GM12878 (cell line): ENCODE measurements at regions not wholly inside any gene's neighbourhood (a gene's known extent, or its start where the extent isn't known, plus 50 kb on each side); places are given as distances from the start of the nearest gene placed in this dataset.

Source experiments
- ATAC-seq: fragments of 200-7000 bp; cut with Tn5 transposase; 3 replicates; pipeline ENCODE4 v1.9.1; 2020; ENCODE audit warnings: mild to moderate bottlenecking, moderate library complexity
- BruUV-seq: library from RNA; stranded (reverse); fragments of 400-500 nt; replicated peaks from 2 replicates; lab custom pipeline; 2021; lab: Mats Ljungman, UMichigan
- CTCF ChIA-PET: fragments of 300-600 bp; sonication (Branson Sonifier 250); formaldehyde crosslinking; extraction: SDS; loops from one replicate; lab custom pipeline; 2021; ENCODE audit warnings: inconsistent platforms; lab: Yijun Ruan, JAX
- POLR2A ChIA-PET: fragments of 350-600 bp; formaldehyde crosslinking; extraction: SDS; loops from one replicate; lab custom pipeline; 2021; ENCODE audit warnings: inconsistent platforms; lab: Charles Lee
- RAD21 ChIA-PET: fragments of 300-600 bp; sonication (Branson Sonifier 250); formaldehyde crosslinking; loops from one replicate; lab custom pipeline; 2023; ENCODE audit warnings: antibody characterized with exemption; ENCODE audit not compliant: unreplicated experiment; lab: Charles Lee
- SMC1A ChIA-PET: fragments of 300-600 bp; sonication (Branson Sonifier 250); formaldehyde crosslinking; loops from one replicate; lab custom pipeline; 2023; ENCODE audit not compliant: unreplicated experiment, uncharacterized antibody; lab: Charles Lee
- DNase-seq: peaks from one replicate; pipeline ENCODE4 v3.0.0-alpha.2; 2011; ENCODE audit warnings: low read depth, low spot score
- FAIRE-seq: peaks from 3 replicates; lab custom pipeline; 2011; peaks lifted over from hg19 to GRCh38; lab: Jason Lieb, UNC
- H2AFZ ChIP-seq: 2 replicates; pipeline ENCODE4 v1.6.0; 2011; ENCODE audit warnings: low read depth, low read length, control low read depth; ENCODE audit not compliant: control insufficient read depth
- H3K27ac ChIP-seq: 2 replicates; pipeline ENCODE4 v1.5.1; 2011; ENCODE audit warnings: control low read depth; ENCODE audit not compliant: control insufficient read depth, insufficient read depth
- H3K27me3 ChIP-seq, 2 experiments: replicated peaks in 1 of 2; 2 replicates each; pipeline versions ENCODE4 v1.6.0 to v1.6.1; 2011; ENCODE audit warnings: low read length in 1 of 2; ENCODE audit not compliant: control insufficient read depth in 2 of 2, insufficient read depth in 2 of 2
- H3K36me3 ChIP-seq, 2 experiments: 2 replicates each; pipeline ENCODE4 v1.5.1; 2011; ENCODE audit warnings: low read length in 1 of 2; ENCODE audit not compliant: control insufficient read depth in 2 of 2, insufficient read depth in 2 of 2
- H3K4me1 ChIP-seq: 2 replicates; pipeline ENCODE4 v1.6.1; 2011; ENCODE audit warnings: mild to moderate bottlenecking, low read length, moderate library complexity, mixed read lengths; ENCODE audit not compliant: control insufficient read depth, insufficient read depth
- H3K4me2 ChIP-seq: 2 replicates; pipeline ENCODE4 v1.6.0; 2011; ENCODE audit warnings: control low read depth; ENCODE audit not compliant: control insufficient read depth, insufficient read depth
- H3K4me3 ChIP-seq: fragments of 200-600 bp; sonication (generic); 2 replicates; pipeline ENCODE4 v1.5.1; 2016
- H3K79me2 ChIP-seq: 2 replicates; pipeline ENCODE4 v1.6.0; 2011; ENCODE audit warnings: low read length; ENCODE audit not compliant: control insufficient read depth, insufficient read depth
- H3K9ac ChIP-seq: 2 replicates; pipeline ENCODE4 v1.8.0; 2011; ENCODE audit warnings: low read length, control low read depth, mixed read lengths; ENCODE audit not compliant: control insufficient read depth, insufficient read depth
- H3K9me3 ChIP-seq: replicated peaks from 3 replicates; pipeline ENCODE4 v1.5.1; 2011; ENCODE audit warnings: mild to moderate bottlenecking, low read length; ENCODE audit not compliant: control insufficient read depth, insufficient read depth
- H4K20me1 ChIP-seq: 2 replicates; pipeline ENCODE4 v1.6.0; 2011; ENCODE audit not compliant: control insufficient read depth, insufficient read depth
- FOXK2 ChIP-seq: fragments of 450-650 bp; IDR thresholded peaks from 2 replicates; pipeline ENCODE4 v1.6.1; 2017; ENCODE audit warnings: mild to moderate bottlenecking, moderate library complexity
- IKZF1 ChIP-seq: fragments of 450-650 bp; conservative IDR thresholded peaks from 2 replicates; pipeline ENCODE4 v1.6.1; 2017; ENCODE audit warnings: antibody characterized with exemption, mild to moderate bottlenecking
- MEF2A ChIP-seq: IDR thresholded peaks from 2 replicates; pipeline ENCODE4 v1.6.1; 2011; ENCODE audit warnings: low read depth, mild to moderate bottlenecking, low read length, moderate library complexity; ENCODE audit not compliant: insufficient read depth
- MTA3 ChIP-seq: IDR thresholded peaks from 2 replicates; pipeline ENCODE4 v1.6.1; 2012; ENCODE audit warnings: low read length, inconsistent platforms, borderline replicate concordance
- MYB ChIP-seq: fragments of 150-350 bp; IDR thresholded peaks from 2 replicates; pipeline ENCODE4 v1.6.1; 2014; ENCODE audit warnings: mild to moderate bottlenecking, low read depth, low read length, borderline replicate concordance
- MYC ChIP-seq: IDR thresholded peaks from 2 replicates; pipeline ENCODE4 v1.6.1; 2011; ENCODE audit warnings: mild to moderate bottlenecking, low read length, moderate library complexity, inconsistent platforms; ENCODE audit not compliant: insufficient read depth, insufficient replicate concordance, insufficient read length, severe bottlenecking
- SPI1 ChIP-seq: IDR thresholded peaks from 2 replicates; pipeline ENCODE4 v1.6.1; 2011; ENCODE audit warnings: low read depth, mild to moderate bottlenecking, low read length, moderate library complexity, borderline replicate concordance; ENCODE audit not compliant: insufficient read depth
- USF1 ChIP-seq: IDR thresholded peaks from 2 replicates; pipeline ENCODE4 v1.6.1; 2011; ENCODE audit warnings: borderline replicate concordance, low read depth, mild to moderate bottlenecking, moderate library complexity, mixed read lengths, low read length; ENCODE audit not compliant: insufficient read depth; ENCODE audit errors: extremely low read length
- YY1 ChIP-seq: IDR thresholded peaks from 2 replicates; pipeline ENCODE4 v1.6.1; 2011; ENCODE audit warnings: low read depth, mild to moderate bottlenecking, low read length
- ZNF217 ChIP-seq: fragments of 450-650 bp; IDR thresholded peaks from 2 replicates; pipeline ENCODE4 v1.6.1; 2017; ENCODE audit warnings: antibody characterized with exemption, mild to moderate bottlenecking
- WGBS: methylation state at CpG from one replicate; pipeline ENCODE4 v1.1.6; 2016; ENCODE audit warnings: low lambda C conversion rate; ENCODE audit not compliant: insufficient replicate concordance, insufficient coverage; ENCODE audit errors: missing lambda C conversion rate; 5-methylcytosine and 5-hydroxymethylcytosine counted together
- in situ Hi-C: fragments of 300-500 bp; cut with MboI; formaldehyde crosslinking; loops from 9 replicates; pipeline ENCODE4 v1.14.3; 2018; ENCODE audit warnings: mixed read lengths
- intact Hi-C: fragments of 100-400 bp; cut with micrococcal nuclease; formaldehyde crosslinking; loops from one replicate; pipeline ENCODE4 v1.14.2; 2022; ENCODE audit not compliant: unreplicated experiment
- TF ChIP-seq, protein P1 (sequence below): fragments of 450-650 bp; IDR thresholded peaks from 2 replicates; pipeline ENCODE4 v1.6.1; 2016; ENCODE audit warnings: mild to moderate bottlenecking, moderate library complexity, borderline replicate concordance
- TF ChIP-seq, protein P2 (sequence below): IDR thresholded peaks from 2 replicates; pipeline ENCODE4 v1.6.1; 2012; ENCODE audit warnings: low read depth, low read length, improper control_type of control experiment
- TF ChIP-seq, protein P3 (sequence below): fragments of 450-650 bp; IDR thresholded peaks from 2 replicates; pipeline ENCODE4 v1.6.1; 2018; ENCODE audit warnings: mild to moderate bottlenecking, low read depth, moderate library complexity; ENCODE audit not compliant: partially characterized antibody

DNA sequence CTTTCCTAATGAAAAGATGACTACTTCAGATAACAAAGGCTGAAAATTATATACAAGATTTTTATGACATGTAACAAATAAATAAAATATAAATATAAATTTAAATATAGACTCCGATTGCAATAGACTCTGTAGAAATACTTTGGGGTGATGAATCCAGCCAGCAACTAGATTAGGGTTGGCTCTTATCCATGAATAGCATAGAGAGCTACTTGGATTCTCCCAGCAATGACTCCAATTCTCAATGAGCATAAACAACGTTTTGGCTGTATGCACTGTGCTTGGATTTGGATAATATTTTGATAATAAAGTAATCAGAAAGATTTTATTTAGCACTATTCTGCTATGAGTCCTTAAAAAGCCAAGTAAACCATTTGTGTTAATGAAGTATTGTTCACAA, 58.0 kb upstream of the LRFN5 start (continued):
- TF ChIP-seq USF1 = no peak
- TF ChIP-seq MYB = no peak
- no peak for TF ChIP-seq SPI1
- no peak for TF ChIP-seq FOXK2
- TF ChIP-seq MYC = no peak
- TF ChIP-seq ZNF217 = no peak

GRCh38 chr14:41541333-41541732, 65.3 kb upstream of the LRFN5 start:
- intact Hi-C loops = no loop called here
- BruUV-seq = no TSS peak
- in situ Hi-C loops = no loop called here
- H4K20me1 ChIP-seq = no peaks in the 10 kb centered on the region
- no peaks in the 10 kb centered on the region for H3K36me3 ChIP-seq
- RAD21 ChIA-PET = no interaction called here
- ATAC-seq (no peak), DNase-seq (no peak), FAIRE-seq (no peak)
- H3K79me2 ChIP-seq = no peaks in the 10 kb centered on the region
- no peak overlapping the region for H3K27ac ChIP-seq
- WGBS = 25% methylated on average over 3 of the region's 3 CpGs
- H2AFZ ChIP-seq = no peak overlapping the region
- SMC1A ChIA-PET = no interaction called here
- no peak overlapping the region for H3K4me3 ChIP-seq
- no peak overlapping the region for H3K4me2 ChIP-seq
- no peaks in the 10 kb centered on the region for H3K27me3 ChIP-seq
- no peak overlapping the region for H3K9ac ChIP-seq
- no peaks in the 10 kb centered on the region for H3K4me1 ChIP-seq
- H3K9me3 ChIP-seq = no peaks in the 10 kb centered on the region
- POLR2A ChIA-PET = no interaction called here
- CTCF ChIA-PET = no interaction called here
- TF ChIP-seq, protein P1, sequence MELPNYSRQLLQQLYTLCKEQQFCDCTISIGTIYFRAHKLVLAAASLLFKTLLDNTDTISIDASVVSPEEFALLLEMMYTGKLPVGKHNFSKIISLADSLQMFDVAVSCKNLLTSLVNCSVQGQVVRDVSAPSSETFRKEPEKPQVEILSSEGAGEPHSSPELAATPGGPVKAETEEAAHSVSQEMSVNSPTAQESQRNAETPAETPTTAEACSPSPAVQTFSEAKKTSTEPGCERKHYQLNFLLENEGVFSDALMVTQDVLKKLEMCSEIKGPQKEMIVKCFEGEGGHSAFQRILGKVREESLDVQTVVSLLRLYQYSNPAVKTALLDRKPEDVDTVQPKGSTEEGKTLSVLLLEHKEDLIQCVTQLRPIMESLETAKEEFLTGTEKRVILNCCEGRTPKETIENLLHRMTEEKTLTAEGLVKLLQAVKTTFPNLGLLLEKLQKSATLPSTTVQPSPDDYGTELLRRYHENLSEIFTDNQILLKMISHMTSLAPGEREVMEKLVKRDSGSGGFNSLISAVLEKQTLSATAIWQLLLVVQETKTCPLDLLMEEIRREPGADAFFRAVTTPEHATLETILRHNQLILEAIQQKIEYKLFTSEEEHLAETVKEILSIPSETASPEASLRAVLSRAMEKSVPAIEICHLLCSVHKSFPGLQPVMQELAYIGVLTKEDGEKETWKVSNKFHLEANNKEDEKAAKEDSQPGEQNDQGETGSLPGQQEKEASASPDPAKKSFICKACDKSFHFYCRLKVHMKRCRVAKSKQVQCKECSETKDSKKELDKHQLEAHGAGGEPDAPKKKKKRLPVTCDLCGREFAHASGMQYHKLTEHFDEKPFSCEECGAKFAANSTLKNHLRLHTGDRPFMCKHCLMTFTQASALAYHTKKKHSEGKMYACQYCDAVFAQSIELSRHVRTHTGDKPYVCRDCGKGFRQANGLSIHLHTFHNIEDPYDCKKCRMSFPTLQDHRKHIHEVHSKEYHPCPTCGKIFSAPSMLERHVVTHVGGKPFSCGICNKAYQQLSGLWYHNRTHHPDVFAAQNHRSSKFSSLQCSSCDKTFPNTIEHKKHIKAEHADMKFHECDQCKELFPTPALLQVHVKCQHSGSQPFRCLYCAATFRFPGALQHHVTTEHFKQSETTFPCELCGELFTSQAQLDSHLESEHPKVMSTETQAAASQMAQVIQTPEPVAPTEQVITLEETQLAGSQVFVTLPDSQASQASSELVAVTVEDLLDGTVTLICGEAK = no peak
- TF ChIP-seq YY1 (no peak), MEF2A (no peak), MTA3 (no peak), IKZF1 (no peak)
- TF ChIP-seq, protein P2, sequence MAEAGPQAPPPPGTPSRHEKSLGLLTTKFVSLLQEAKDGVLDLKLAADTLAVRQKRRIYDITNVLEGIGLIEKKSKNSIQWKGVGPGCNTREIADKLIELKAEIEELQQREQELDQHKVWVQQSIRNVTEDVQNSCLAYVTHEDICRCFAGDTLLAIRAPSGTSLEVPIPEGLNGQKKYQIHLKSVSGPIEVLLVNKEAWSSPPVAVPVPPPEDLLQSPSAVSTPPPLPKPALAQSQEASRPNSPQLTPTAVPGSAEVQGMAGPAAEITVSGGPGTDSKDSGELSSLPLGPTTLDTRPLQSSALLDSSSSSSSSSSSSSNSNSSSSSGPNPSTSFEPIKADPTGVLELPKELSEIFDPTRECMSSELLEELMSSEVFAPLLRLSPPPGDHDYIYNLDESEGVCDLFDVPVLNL = no peak
- TF ChIP-seq, protein P3, sequence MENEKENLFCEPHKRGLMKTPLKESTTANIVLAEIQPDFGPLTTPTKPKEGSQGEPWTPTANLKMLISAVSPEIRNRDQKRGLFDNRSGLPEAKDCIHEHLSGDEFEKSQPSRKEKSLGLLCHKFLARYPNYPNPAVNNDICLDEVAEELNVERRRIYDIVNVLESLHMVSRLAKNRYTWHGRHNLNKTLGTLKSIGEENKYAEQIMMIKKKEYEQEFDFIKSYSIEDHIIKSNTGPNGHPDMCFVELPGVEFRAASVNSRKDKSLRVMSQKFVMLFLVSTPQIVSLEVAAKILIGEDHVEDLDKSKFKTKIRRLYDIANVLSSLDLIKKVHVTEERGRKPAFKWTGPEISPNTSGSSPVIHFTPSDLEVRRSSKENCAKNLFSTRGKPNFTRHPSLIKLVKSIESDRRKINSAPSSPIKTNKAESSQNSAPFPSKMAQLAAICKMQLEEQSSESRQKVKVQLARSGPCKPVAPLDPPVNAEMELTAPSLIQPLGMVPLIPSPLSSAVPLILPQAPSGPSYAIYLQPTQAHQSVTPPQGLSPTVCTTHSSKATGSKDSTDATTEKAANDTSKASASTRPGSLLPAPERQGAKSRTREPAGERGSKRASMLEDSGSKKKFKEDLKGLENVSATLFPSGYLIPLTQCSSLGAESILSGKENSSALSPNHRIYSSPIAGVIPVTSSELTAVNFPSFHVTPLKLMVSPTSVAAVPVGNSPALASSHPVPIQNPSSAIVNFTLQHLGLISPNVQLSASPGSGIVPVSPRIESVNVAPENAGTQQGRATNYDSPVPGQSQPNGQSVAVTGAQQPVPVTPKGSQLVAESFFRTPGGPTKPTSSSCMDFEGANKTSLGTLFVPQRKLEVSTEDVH = no peak
